Lower leg skin (tissue), 3 donors: ENCODE measurements at regions not wholly inside any gene's neighbourhood (a gene's known extent, or its start where the extent isn't known, plus 50 kb on each side); places are given as distances from the start of the nearest gene placed in this dataset.

ENCODE experiments used
- CTCF ChIP-seq, 3 donors: fragments of 450-650 bp; IDR thresholded peaks; one replicate each; pipeline ENCODE4 v1.5.1; 2016; ENCODE audit warnings: antibody characterized with exemption in 3 of 3, mild to moderate bottlenecking in 3 of 3, moderate library complexity in 2 of 3
- POLR2A ChIP-seq, 2 donors: fragments of 450-650 bp; IDR thresholded peaks; one replicate each; pipeline ENCODE4 v1.6.1; 2016 to 2017; ENCODE audit warnings: antibody characterized with exemption in 2 of 2, mild to moderate bottlenecking in 1 of 2, moderate library complexity in 1 of 2

GRCh38 chr18:34493099-34493544, 217.0 kb upstream of the DTNA start:
- TF ChIP-seq POLR2A (IDR thresholded peaks at IDR 0.05) (no peak), CTCF (IDR thresholded peaks at IDR 0.05) (no peak)
